A549 (cell line): ENCODE measurements at regions not wholly inside any gene's neighbourhood (a gene's known extent, or its start where the extent isn't known, plus 50 kb on each side); places are given as distances from the start of the nearest gene placed in this dataset.

ENCODE experiments used
- ATAC-seq, 2 experiments: fragments of 200-7000 bp in 1 of 2; fragments of >200 bp in 1 of 2; cut with Nextera tagmentation in 1 of 2; cut with Tn5 transposase in 1 of 2; 3 replicates each; pipeline versions ENCODE4 v1.8.0 to v1.9.1; 2018 to 2020; ENCODE audit warnings: mild to moderate bottlenecking in 1 of 2, moderate library complexity in 1 of 2
- CTCF ChIA-PET: fragments of 300-600 bp; sonication (Branson Sonifier 250); formaldehyde crosslinking; extraction: SDS; loops from one replicate; lab custom pipeline; 2021; ENCODE audit warnings: antibody characterized with exemption, inconsistent platforms; lab: Yijun Ruan, JAX
- POLR2A ChIA-PET: fragments of 350-600 bp; formaldehyde crosslinking; extraction: SDS; loops from one replicate; lab custom pipeline; 2021; ENCODE audit warnings: antibody characterized with exemption, inconsistent platforms; lab: Yijun Ruan, JAX
- DNase-seq, 2 experiments: peaks; one replicate each; pipeline versions ENCODE4 v3.0.0 to v3.0.0-alpha.2; 2011 to 2016; ENCODE audit warnings: low read depth in 1 of 2, low spot score in 1 of 2
- FAIRE-seq: peaks from 2 replicates; lab custom pipeline; 2011; peaks lifted over from hg19 to GRCh38; lab: Jason Lieb, UNC
- H3K27ac ChIP-seq, 2 experiments: fragments of >200 bp; sonication (Bioruptor Twin); formaldehyde crosslinking; 3 replicates each; pipeline ENCODE4 v1.5.1; 2016 to 2017
- H3K4me1 ChIP-seq: fragments of >200 bp; sonication (Bioruptor Twin); formaldehyde crosslinking; 3 replicates; pipeline ENCODE4 v1.6.1; 2016
- H3K4me2 ChIP-seq: fragments of >200 bp; sonication (Bioruptor Twin); formaldehyde crosslinking; 3 replicates; pipeline ENCODE4 v1.6.1; 2016
- H3K4me3 ChIP-seq: fragments of >200 bp; sonication (Bioruptor Twin); formaldehyde crosslinking; 3 replicates; pipeline ENCODE4 v1.5.1; 2016
- H3K9me3 ChIP-seq: fragments of >200 bp; sonication (Bioruptor Twin); formaldehyde crosslinking; 3 replicates; pipeline ENCODE4 v1.6.1; 2016
- BHLHE40 ChIP-seq: IDR thresholded peaks from 2 replicates; pipeline ENCODE4 v1.6.1; 2012; ENCODE audit warnings: low read depth, low read length, inconsistent platforms
- CBX2 ChIP-seq: fragments of 200-600 bp; sonication (generic); IDR thresholded peaks from 2 replicates; pipeline ENCODE4 v1.6.1; 2016; ENCODE audit warnings: low read depth, mild to moderate bottlenecking, borderline replicate concordance
- CEBPB ChIP-seq, 2 experiments: fragments of >200 bp in 1 of 2; sonication (Bioruptor Twin) in 1 of 2; formaldehyde crosslinking in 1 of 2; IDR thresholded peaks; 2 replicates each; pipeline ENCODE4 v1.6.1; 2012 to 2016
- EHF ChIP-seq: fragments of 250-450 bp; sonication (Bioruptor Pico); IDR thresholded peaks from 2 replicates; pipeline ENCODE4 v1.5.0; 2020; ENCODE audit warnings: mild to moderate bottlenecking
- HEYL ChIP-seq: fragments of 250-450 bp; sonication (Bioruptor Pico); IDR thresholded peaks from 2 replicates; pipeline ENCODE4 v1.8.0; 2021; ENCODE audit warnings: mild to moderate bottlenecking, moderate library complexity
- HOXB13 ChIP-seq: fragments of 250-450 bp; sonication (Bioruptor Pico); IDR thresholded peaks from 2 replicates; pipeline ENCODE4 v1.5.0; 2020; ENCODE audit warnings: low read depth, mild to moderate bottlenecking, moderate library complexity
- MAX ChIP-seq: IDR thresholded peaks from 2 replicates; pipeline ENCODE4 v1.6.1; 2012
- MAZ ChIP-seq: fragments of 150-350 bp; IDR thresholded peaks from 2 replicates; pipeline ENCODE4 v1.6.1; 2014; ENCODE audit warnings: antibody characterized with exemption, low read depth, low read length, borderline replicate concordance
- NFE2L2 ChIP-seq: fragments of 150-350 bp; conservative IDR thresholded peaks from 2 replicates; pipeline ENCODE4 v1.6.1; 2014; ENCODE audit warnings: low read length
- NPAS2 ChIP-seq: fragments of 250-450 bp; sonication (Bioruptor Pico); IDR thresholded peaks from 2 replicates; pipeline ENCODE4 v1.8.0; 2022; ENCODE audit warnings: mild to moderate bottlenecking, moderate library complexity, borderline replicate concordance
- PBX3 ChIP-seq: IDR thresholded peaks from 2 replicates; pipeline ENCODE4 v1.6.1; 2012
- PHF8 ChIP-seq: fragments of 200-600 bp; sonication (generic); IDR thresholded peaks from 2 replicates; pipeline ENCODE4 v1.6.1; 2016; ENCODE audit warnings: low read depth, mild to moderate bottlenecking, antibody characterized with exemption, moderate library complexity, borderline replicate concordance
- RAD21 ChIP-seq, 2 experiments: fragments of >200 bp in 1 of 2; sonication (Bioruptor Twin) in 1 of 2; formaldehyde crosslinking in 1 of 2; IDR thresholded peaks in 1 of 2; conservative IDR thresholded peaks in 1 of 2; 2 replicates in 1 of 2; 3 replicates in 1 of 2; pipeline ENCODE4 v1.6.1; 2012 to 2018; ENCODE audit warnings: inconsistent platforms in 1 of 2
- RCOR1 ChIP-seq: fragments of 150-350 bp; IDR thresholded peaks from 2 replicates; pipeline ENCODE4 v1.6.1; 2014; ENCODE audit warnings: antibody characterized with exemption, low read length, low read depth
- REST ChIP-seq: fragments of 200-600 bp; sonication (generic); IDR thresholded peaks from 2 replicates; pipeline ENCODE4 v1.6.1; 2016; ENCODE audit warnings: antibody characterized with exemption, mild to moderate bottlenecking, moderate library complexity
- RFX5 ChIP-seq: fragments of 450-650 bp; IDR thresholded peaks from 2 replicates; pipeline ENCODE4 v1.7.1; 2014; ENCODE audit warnings: antibody characterized with exemption, mild to moderate bottlenecking, moderate library complexity
- TP53 ChIP-seq: fragments of 250-450 bp; sonication (Bioruptor Pico); IDR thresholded peaks from 2 replicates; pipeline ENCODE4 v1.5.0; 2021; ENCODE audit warnings: mild to moderate bottlenecking, moderate library complexity
- ZC3H11A ChIP-seq: fragments of 450-650 bp; IDR thresholded peaks from 2 replicates; pipeline ENCODE4 v1.6.1; 2014; ENCODE audit warnings: antibody characterized with exemption, mild to moderate bottlenecking
- ZFP36 ChIP-seq: fragments of 450-650 bp; IDR thresholded peaks from 2 replicates; pipeline ENCODE4 v1.6.1; 2014; ENCODE audit warnings: borderline replicate concordance; ENCODE audit not compliant: partially characterized antibody
- ZNF302 ChIP-seq: fragments of 250-450 bp; sonication (Bioruptor Pico); IDR thresholded peaks from 2 replicates; pipeline ENCODE4 v1.9.0; 2021; ENCODE audit warnings: inconsistent platforms, mild to moderate bottlenecking, moderate library complexity
- WGBS: methylation state at CpG from one replicate; pipeline ENCODE4 v1.1.6; 2017; ENCODE audit errors: missing lambda C conversion rate; 5-methylcytosine and 5-hydroxymethylcytosine counted together
- TF ChIP-seq, protein P1 (sequence below): fragments of >200 bp; sonication (Bioruptor Twin); formaldehyde crosslinking; IDR thresholded peaks from 3 replicates; pipeline ENCODE4 v1.5.1; 2016

DNA sequence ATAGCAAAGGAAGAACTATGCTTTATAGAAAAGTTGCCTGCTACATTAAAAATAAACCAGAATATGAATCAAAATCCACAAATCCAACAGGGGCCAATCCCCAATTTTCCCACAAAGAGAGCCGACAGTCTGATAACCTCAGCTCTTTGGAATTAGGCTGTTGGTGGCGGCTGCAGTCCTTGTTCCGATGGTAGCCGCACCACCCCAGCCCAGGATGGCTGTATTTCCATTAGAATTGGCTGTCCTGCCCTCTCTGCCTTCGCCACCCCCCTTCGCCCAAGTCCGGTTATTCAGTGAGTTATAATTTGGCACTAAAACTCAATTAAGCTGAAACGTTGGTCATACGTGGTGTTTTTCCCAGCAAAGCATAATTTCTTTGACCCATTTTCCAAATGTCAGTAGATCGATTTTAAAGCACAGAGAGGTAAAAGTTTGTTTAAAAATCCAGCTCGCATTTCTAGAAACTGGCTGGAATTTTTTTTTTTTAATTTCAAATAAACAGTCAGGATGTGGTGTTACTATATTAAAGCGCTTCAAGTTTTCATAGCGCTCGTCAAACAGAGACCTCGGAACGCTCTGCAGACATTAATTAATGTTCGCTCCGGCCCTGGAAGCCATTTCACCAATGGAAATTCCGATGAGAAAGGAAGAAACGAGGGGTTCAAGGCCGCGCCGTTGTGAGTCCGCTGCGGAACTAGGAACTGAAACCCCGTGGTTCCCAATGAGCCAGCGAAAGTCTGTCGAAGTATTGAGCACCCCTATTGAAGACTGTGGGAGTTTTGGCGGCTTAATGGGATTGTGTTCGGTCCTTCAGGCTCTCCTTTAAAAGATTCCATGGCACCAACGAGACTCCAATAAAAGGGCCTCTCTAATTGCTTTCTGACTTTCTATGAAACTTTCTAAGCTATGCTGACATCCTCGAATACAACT, 104.8 kb upstream of the DIO3 start:
- H3K4me1 ChIP-seq: no peaks in the 10 kb centered on the region
- 88% methylated on average over 32 of the region's 32 CpGs for WGBS
- DNase-seq: no peak
- POLR2A ChIA-PET: interaction anchor here (0.7 kb wide), 1 partner anchor 10 kb away, joined by 3 read pairs; no protein-coding TSS in a partner anchor
- ATAC-seq: no peak
- no peak for FAIRE-seq
- H3K4me3 ChIP-seq: no peak overlapping the region
- H3K9me3 ChIP-seq: no peaks in the 10 kb centered on the region
- TF ChIP-seq ZNF302 (CRISPR knock-in tag) (no peak), HEYL (no peak), HOXB13 (CRISPR knock-in tag) (no peak), RFX5 (no peak), REST (no peak), RCOR1 (no peak), RAD21 (conservative IDR thresholded peaks at IDR 0.05 in 1 of 2, IDR thresholded peaks at IDR 0.05 in 1 of 2) (no peak), MAX (no peak), MAZ (no peak), PHF8 (no peak), PBX3 (no peak), ZC3H11A (no peak), BHLHE40 (no peak), NFE2L2 (no peak)
- TF ChIP-seq, protein P1, sequence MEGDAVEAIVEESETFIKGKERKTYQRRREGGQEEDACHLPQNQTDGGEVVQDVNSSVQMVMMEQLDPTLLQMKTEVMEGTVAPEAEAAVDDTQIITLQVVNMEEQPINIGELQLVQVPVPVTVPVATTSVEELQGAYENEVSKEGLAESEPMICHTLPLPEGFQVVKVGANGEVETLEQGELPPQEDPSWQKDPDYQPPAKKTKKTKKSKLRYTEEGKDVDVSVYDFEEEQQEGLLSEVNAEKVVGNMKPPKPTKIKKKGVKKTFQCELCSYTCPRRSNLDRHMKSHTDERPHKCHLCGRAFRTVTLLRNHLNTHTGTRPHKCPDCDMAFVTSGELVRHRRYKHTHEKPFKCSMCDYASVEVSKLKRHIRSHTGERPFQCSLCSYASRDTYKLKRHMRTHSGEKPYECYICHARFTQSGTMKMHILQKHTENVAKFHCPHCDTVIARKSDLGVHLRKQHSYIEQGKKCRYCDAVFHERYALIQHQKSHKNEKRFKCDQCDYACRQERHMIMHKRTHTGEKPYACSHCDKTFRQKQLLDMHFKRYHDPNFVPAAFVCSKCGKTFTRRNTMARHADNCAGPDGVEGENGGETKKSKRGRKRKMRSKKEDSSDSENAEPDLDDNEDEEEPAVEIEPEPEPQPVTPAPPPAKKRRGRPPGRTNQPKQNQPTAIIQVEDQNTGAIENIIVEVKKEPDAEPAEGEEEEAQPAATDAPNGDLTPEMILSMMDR: no peak
- TF ChIP-seq, all 56 proteins: peak for 0
- H3K4me2 ChIP-seq: no peak overlapping the region
- no peak overlapping the region for H3K27ac ChIP-seq
- CTCF ChIA-PET: interaction anchor here (0.7 to 1.0 kb wide), 3 partner anchors 10 to 231 kb away, joined by 3 read pairs; no protein-coding TSS in a partner anchor

DNA sequence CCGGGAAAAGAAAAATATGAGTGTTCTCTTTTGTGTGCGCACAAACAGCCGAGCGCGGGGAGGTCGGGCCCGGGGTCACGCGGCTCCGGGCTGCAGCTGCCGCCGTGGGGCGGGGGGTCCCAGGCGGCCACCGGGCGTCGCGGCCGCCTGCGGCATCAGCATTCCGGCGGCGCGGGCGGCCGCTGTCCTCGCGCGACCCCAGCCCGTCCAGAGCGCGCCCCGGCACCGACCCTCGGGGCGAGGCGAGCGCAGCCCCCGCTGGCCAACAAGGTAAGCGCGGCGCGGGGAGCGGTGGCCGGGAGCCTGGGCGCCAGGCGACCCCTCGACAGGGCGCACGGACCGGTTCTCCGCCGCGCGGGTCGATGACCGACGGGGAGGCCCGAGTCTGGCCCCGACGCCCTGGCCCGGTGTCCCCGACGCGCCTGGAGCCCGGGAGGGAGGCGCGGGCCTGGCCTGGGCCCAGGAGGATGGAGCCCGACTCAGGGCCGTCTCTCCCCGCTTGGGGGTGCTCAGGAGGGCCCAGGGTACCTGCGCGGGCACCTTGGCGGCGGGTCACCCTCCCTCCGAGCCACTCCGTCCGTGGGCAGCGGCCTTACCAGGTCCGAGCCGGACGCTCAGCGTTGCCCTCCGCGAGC, 103.9 kb upstream of the DIO3 start:
- CTCF ChIA-PET: interaction anchor here (1.0 kb wide), 1 partner anchor 11 kb away, joined by 3 read pairs; no protein-coding TSS in a partner anchor
- FAIRE-seq (no peak), ATAC-seq (no peak), DNase-seq (no peak)
- Histone ChIP-seq H3K4me1 (peaks cover under 1% of the 10 kb centered on the region; the same call in 1 of the 3 replicates), H3K27ac (no peak overlapping the region; a peak in 1 of 6 replicates), H3K4me2 (no peak overlapping the region), H3K4me3 (no peak overlapping the region), H3K9me3 (no peaks in the 10 kb centered on the region)
- POLR2A ChIA-PET: no interaction called here
- WGBS: 98% methylated on average over 57 of the region's 85 CpGs
- TF ChIP-seq CBX2 (no peak), TP53 (CRISPR knock-in tag) (no peak), HEYL (no peak), ZFP36 (no peak), MAX (no peak), CEBPB (IDR thresholded peaks at IDR 0.05) (no peak), NPAS2 (CRISPR knock-in tag) (no peak), EHF (CRISPR knock-in tag) (no peak)
